ENCODE measurements at regions not wholly inside any gene's neighbourhood (a gene's known extent, or its start where the extent isn't known, plus 50 kb on each side); places are given as distances from the start of the nearest gene placed in this dataset.

DNA sequence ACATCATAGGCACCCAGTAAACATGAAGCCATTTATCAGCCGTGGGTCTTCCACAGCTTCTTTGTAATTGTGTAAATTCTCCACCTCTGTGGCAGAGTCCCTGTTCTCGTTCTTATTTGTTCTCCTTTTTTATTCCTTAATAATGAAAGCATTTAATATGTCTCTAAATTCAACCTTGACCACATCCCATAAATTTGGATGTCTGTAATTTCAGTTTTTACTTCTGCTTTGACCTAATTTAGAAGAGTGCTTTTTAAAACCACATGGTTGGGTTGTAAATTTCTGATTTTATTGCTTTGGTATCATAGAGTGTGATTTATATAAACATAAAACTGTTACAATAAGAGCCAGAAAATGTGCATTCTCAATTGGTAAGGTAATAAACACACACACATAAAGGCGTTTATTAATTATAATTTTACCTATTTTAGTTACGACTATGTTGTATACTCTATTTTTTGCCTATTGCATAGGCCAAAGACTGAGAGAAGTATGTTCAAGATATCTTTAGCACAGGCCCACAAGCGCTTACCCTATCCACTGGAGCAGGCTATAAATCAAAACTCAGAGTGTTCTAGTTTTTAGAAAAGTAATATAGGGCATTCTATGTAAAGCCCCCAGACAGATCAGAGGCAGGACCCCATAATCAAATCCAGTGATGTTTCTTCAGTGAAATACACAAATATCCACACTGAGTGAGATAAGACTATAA, 58.0 kb upstream of the CCND1 start (continued):
- TF ChIP-seq, protein P1, sequence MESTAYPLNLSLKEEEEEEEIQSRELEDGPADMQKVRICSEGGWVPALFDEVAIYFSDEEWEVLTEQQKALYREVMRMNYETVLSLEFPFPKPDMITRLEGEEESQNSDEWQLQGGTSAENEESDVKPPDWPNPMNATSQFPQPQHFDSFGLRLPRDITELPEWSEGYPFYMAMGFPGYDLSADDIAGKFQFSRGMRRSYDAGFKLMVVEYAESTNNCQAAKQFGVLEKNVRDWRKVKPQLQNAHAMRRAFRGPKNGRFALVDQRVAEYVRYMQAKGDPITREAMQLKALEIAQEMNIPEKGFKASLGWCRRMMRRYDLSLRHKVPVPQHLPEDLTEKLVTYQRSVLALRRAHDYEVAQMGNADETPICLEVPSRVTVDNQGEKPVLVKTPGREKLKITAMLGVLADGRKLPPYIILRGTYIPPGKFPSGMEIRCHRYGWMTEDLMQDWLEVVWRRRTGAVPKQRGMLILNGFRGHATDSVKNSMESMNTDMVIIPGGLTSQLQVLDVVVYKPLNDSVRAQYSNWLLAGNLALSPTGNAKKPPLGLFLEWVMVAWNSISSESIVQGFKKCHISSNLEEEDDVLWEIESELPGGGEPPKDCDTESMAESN (CRISPR knock-in tag; conservative IDR thresholded peaks at IDR 0.05), result no peak
- TF ChIP-seq ARID2 (CRISPR knock-in tag; IDR thresholded peaks at IDR 0.05; ENCODE audit: borderline replicate concordance) (no peak), TBL1XR1 (IDR thresholded peaks at IDR 0.05; ENCODE audit: borderline replicate concordance, low read length, partially characterized antibody) (no peak)
- TF ChIP-seq, protein P2, sequence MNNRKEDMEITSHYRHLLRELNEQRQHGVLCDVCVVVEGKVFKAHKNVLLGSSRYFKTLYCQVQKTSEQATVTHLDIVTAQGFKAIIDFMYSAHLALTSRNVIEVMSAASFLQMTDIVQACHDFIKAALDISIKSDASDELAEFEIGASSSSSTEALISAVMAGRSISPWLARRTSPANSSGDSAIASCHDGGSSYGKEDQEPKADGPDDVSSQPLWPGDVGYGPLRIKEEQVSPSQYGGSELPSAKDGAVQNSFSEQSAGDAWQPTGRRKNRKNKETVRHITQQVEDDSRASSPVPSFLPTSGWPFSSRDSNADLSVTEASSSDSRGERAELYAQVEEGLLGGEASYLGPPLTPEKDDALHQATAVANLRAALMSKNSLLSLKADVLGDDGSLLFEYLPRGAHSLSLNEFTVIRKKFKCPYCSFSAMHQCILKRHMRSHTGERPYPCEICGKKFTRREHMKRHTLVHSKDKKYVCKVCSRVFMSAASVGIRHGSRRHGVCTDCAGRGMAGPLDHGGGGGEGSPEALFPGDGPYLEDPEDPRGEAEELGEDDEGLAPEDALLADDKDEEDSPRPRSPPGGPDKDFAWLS (CRISPR knock-in tag; IDR thresholded peaks at IDR 0.05; ENCODE audit: borderline replicate concordance), result no peak

DNA sequence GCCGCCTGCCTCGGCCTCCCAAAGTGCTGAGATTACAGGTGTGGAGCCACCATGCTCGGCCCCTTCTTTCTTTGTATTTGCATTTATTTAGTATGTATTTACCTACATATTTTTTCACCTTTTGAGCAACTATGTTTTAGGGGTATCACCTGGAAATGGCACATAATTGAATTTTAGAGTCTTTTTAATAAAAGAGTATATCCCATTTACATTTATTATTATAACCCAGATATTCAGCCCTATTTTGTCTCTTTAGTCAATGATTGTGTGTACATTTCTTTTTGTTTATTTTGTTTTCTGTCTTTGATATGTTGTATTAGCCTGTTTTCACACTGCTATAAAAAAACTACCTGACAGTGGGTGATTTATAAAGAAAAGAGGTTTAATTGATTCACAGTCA, 56.8 kb upstream of the CCND1 start:
- no peaks in the 10 kb centered on the region for H3K9me3 ChIP-seq (ENCODE audit: low read length)
- in situ Hi-C loops (cut with HindIII; ENCODE audit: extremely low pct_ligation_motif_present, low pct_unique_long_range_greater_than_20kb), result no loop called here
- H2AFZ ChIP-seq (ENCODE audit: low read length), result no peak overlapping the region
- peaks cover 0 to 8% of the 10 kb centered on the region in 2 experiments; a peak in 1 of 5 replicates for H3K27me3 ChIP-seq (ENCODE audit: control insufficient read depth in 1 of 2, insufficient read depth in 2 of 2, low read length in 2 of 2)
- no peaks in the 10 kb centered on the region for H3K79me2 ChIP-seq (ENCODE audit: insufficient read depth, low read length)
- WGBS (ENCODE audit: low lambda C conversion rate), result 53% methylated on average over 3 of the region's 3 CpGs
- H3K36me3 ChIP-seq (replicated peaks in 1 of 2; ENCODE audit: control insufficient read depth in 1 of 2, insufficient read depth in 2 of 2, low read length in 2 of 2), result no peaks in the 10 kb centered on the region
- no peak overlapping the region for H3K4me3 ChIP-seq (replicated peaks in 1 of 3; ENCODE audit: insufficient read depth in 1 of 3, low read depth in 2 of 3, low read length in 3 of 3)
- no peak overlapping the region for H3K27ac ChIP-seq (ENCODE audit: extremely low read length, insufficient read depth, low read length)
- POLR2A ChIA-PET, result no interaction called here
- H3K4me1 ChIP-seq (ENCODE audit: insufficient read depth, low read length), result peaks cover 5% of the 10 kb centered on the region; the same call in 1 of the 2 replicates
- ATAC-seq, result no peak
- BruUV-seq (replicated peaks), result no TSS peak
- no peak for FAIRE-seq
- intact Hi-C loops (cut with micrococcal nuclease; ENCODE audit: unreplicated experiment), result no loop called here
- H3K4me2 ChIP-seq (ENCODE audit: low read depth, low read length), result no peak overlapping the region
- CTCF ChIA-PET (ENCODE audit: low intra/inter-chr PET ratio, low total read pairs), result no interaction called here
- no peak overlapping the region for H3K9ac ChIP-seq (ENCODE audit: insufficient read depth, low read depth, low read length)
- TF ChIP-seq ZNF564 (CRISPR knock-in tag; IDR thresholded peaks at IDR 0.05) (no peak), ZNF460 (CRISPR knock-in tag; IDR thresholded peaks at IDR 0.05; ENCODE audit: borderline replicate concordance) (no peak), PCBP2 (optimal IDR thresholded peaks at IDR 0.05; ENCODE audit: low read depth, low read length, poor library complexity, severe bottlenecking) (no peak), EED (CRISPR knock-in tag; IDR thresholded peaks at IDR 0.05) (no peak), FOXP1 (IDR thresholded peaks at IDR 0.05) (no peak), FOXP1 (CRISPR knock-in tag; IDR thresholded peaks at IDR 0.05) (no peak), PRPF4 (IDR thresholded peaks at IDR 0.05; ENCODE audit: low read depth, low read length, poor library complexity, severe bottlenecking) (no peak), ZNF510 (CRISPR knock-in tag; IDR thresholded peaks at IDR 0.05; ENCODE audit: low read depth) (no peak), POLR2A (IDR thresholded peaks at IDR 0.05; ENCODE audit: insufficient read depth in 1 of 2, low read depth in 2 of 2, low read length in 2 of 2) (no peak), ZNF431 (CRISPR knock-in tag; IDR thresholded peaks at IDR 0.05; ENCODE audit: borderline replicate concordance, low read depth) (no peak)
- TF ChIP-seq, protein P3, sequence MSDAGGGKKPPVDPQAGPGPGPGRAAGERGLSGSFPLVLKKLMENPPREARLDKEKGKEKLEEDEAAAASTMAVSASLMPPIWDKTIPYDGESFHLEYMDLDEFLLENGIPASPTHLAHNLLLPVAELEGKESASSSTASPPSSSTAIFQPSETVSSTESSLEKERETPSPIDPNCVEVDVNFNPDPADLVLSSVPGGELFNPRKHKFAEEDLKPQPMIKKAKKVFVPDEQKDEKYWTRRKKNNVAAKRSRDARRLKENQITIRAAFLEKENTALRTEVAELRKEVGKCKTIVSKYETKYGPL (CRISPR knock-in tag; IDR thresholded peaks at IDR 0.05), result no peak
- TF ChIP-seq, protein P4, sequence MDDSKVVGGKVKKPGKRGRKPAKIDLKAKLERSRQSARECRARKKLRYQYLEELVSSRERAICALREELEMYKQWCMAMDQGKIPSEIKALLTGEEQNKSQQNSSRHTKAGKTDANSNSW (CRISPR knock-in tag; IDR thresholded peaks at IDR 0.05; ENCODE audit: borderline replicate concordance), result no peak
- TF ChIP-seq, protein P5, sequence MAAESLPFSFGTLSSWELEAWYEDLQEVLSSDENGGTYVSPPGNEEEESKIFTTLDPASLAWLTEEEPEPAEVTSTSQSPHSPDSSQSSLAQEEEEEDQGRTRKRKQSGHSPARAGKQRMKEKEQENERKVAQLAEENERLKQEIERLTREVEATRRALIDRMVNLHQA (CRISPR knock-in tag; IDR thresholded peaks at IDR 0.05), result no peak
- no peaks in the 10 kb centered on the region for H4K20me1 ChIP-seq (ENCODE audit: insufficient read depth, low read length)
- no peak for DNase-seq (ENCODE audit: low spot score)
